ENCODE measurements at regions not wholly inside any gene's neighbourhood (a gene's known extent, or its start where the extent isn't known, plus 50 kb on each side); places are given as distances from the start of the nearest gene placed in this dataset.

GRCh38 chr3:194838236-194838635 is 152.6 kb downstream of the FAM43A start:
- no peak for DNase-seq

GRCh38 chr3:194840661-194841514 is 155.2 kb downstream of the FAM43A start:
- DNase-seq = no peak

GRCh38 chr3:194841515-194841841 is 155.8 kb downstream of the FAM43A start:
- no peak for DNase-seq

GRCh38 chr3:194843556-194843955 is 157.9 kb downstream of the FAM43A start:
- no peak for DNase-seq

GRCh38 chr3:194844046-194844445 is 158.4 kb downstream of the FAM43A start:
- DNase-seq = no peak

GRCh38 chr3:194849166-194849875 is 163.6 kb downstream of the FAM43A start:
- no peak for DNase-seq

GRCh38 chr3:194851254-194851653 is 165.6 kb downstream of the FAM43A start:
- no peak for DNase-seq

- no peak for DNase-seq
Measured at GRCh38 chr3:194851941-194852340, 166.3 kb downstream of the FAM43A start.

GRCh38 chr3:194852345-194852744 is 166.7 kb downstream of the FAM43A start:
- no peak for DNase-seq

GRCh38 chr3:194852831-194853508 is 167.3 kb downstream of the FAM43A start:
- no peak for DNase-seq

- no peak for DNase-seq
Measured at GRCh38 chr3:194854206-194854605, 168.5 kb downstream of the FAM43A start.

- no peak for DNase-seq
Measured at GRCh38 chr3:194854659-194855390, 169.1 kb downstream of the FAM43A start.

GRCh38 chr3:194856296-194856695 is 170.6 kb downstream of the FAM43A start:
- DNase-seq = no peak

- DNase-seq = no peak
Measured at GRCh38 chr3:194857469-194858113, 171.9 kb downstream of the FAM43A start.

- DNase-seq = no peak
Measured at GRCh38 chr3:194858382-194858781, 172.7 kb downstream of the FAM43A start.

- DNase-seq = no peak
Measured at GRCh38 chr3:194860725-194861124, 175.0 kb downstream of the FAM43A start.

- no peak for DNase-seq
Measured at GRCh38 chr3:194861375-194861774, 175.7 kb downstream of the FAM43A start.

- DNase-seq = no peak
Measured at GRCh38 chr3:194865061-194865460, 179.4 kb downstream of the FAM43A start.

GRCh38 chr3:194865615-194866014 is 179.9 kb downstream of the FAM43A start:
- no peak for DNase-seq

GRCh38 chr3:194866236-194866635 is 180.6 kb downstream of the FAM43A start:
- DNase-seq = no peak

GRCh38 chr3:194867270-194867983 is 181.7 kb downstream of the FAM43A start:
- no peak for DNase-seq

GRCh38 chr3:194868831-194869230 is 183.1 kb downstream of the FAM43A start:
- no peak for DNase-seq
